ENCODE measurements at regions not wholly inside any gene's neighbourhood (a gene's known extent, or its start where the extent isn't known, plus 50 kb on each side); places are given as distances from the start of the nearest gene placed in this dataset.

DNA sequence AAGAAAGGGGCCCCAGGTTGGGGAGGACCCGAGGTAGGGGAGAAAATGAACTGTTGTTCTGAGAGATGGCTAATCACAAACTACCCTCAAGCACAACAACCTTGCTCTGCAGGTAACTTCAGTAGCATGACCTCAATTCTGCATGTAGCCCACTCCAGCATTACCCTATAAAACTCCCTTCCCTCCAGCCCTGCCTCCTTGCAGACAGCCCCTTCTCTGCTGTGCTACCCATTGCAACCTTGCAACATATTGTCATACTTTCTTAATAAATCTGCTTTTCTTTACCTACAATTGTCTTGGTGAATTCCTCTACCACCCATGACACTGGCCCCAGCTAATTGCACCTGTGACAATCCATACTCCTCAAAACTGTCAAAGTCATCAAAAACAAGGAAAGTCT lies 428.9 kb downstream of the MATN1 start:
- no peak for DNase-seq (ENCODE audit: low read depth)

DNA sequence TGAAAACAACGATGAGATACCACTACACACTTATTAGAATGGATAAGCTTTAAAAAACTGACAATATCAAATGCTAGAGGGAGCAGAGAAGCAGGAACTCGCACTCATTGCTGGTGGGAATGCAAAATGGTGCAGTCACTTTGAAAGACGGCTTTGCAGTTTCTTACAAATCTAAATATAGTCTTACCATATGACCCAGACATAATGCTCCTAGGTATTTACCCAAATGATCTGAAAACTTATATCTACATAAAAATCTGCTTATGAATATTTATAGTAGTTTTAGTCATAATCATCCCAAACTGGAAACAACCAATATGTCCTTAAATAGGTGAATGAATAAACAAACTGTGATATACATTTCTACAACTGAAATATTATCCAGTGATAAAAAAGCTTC lies 430.9 kb downstream of the MATN1 start:
- no peak for DNase-seq (ENCODE audit: low read depth)

DNA sequence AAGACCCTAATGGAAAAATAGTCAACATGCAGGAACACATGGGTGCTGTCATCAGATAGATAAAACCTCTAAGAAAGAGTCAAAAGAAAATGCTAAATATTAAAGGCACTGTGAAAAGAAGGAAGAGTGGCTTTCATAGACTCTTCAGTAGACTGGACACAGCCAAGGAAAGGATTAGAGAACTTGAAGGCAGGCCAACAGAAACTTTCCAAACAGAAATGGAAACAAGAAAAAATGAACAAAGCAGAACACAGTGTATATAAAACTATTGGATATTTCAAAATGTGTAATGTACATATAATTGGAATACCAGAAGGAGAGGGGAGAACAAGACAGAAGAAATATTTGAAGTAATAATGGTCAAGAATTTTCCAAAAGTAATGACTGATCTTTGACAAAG lies 431.9 kb downstream of the MATN1 start:
- no peak for DNase-seq (ENCODE audit: low read depth)

DNA sequence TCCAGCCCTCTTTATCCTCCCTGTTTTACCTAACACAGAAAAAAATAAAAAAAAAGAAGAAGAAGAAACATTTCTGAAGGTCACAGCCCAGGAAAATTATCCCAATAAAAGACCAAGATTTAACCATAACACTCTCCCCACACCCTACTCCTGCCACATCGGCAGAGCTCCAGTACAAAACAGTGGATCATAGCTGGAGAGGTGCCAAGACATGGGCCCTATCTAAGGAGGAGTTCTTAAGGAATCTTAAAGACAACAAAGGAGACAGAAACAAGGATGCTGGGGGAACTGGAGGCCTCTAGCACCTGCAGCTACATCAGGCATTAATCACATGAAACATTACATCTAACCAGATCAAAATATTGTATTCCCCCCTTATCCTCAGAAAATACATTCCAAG lies 432.8 kb downstream of the MATN1 start:
- DNase-seq (ENCODE audit: low read depth): peak; percentile 28

DNA sequence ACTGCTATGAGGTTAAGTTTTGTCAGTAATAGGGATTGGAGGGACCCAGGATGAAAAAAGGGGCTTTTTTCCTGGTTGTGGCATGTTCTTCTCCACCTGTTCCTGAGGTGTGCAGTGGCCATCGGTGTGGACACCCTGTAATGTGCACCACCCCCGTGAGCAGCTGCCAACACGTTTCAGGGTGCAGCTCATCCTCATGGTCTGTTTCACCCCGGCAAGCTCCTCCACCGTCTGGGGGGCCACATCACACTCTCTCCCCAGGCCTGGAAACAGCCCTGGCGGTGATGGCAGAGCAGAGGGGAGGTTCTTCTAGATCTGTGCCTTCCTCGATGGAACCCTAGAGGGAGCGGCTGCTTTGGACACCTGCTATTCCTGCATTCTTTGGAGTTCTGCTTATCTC lies 435.4 kb downstream of the MATN1 start:
- DNase-seq (ENCODE audit: low read depth): no peak

DNA sequence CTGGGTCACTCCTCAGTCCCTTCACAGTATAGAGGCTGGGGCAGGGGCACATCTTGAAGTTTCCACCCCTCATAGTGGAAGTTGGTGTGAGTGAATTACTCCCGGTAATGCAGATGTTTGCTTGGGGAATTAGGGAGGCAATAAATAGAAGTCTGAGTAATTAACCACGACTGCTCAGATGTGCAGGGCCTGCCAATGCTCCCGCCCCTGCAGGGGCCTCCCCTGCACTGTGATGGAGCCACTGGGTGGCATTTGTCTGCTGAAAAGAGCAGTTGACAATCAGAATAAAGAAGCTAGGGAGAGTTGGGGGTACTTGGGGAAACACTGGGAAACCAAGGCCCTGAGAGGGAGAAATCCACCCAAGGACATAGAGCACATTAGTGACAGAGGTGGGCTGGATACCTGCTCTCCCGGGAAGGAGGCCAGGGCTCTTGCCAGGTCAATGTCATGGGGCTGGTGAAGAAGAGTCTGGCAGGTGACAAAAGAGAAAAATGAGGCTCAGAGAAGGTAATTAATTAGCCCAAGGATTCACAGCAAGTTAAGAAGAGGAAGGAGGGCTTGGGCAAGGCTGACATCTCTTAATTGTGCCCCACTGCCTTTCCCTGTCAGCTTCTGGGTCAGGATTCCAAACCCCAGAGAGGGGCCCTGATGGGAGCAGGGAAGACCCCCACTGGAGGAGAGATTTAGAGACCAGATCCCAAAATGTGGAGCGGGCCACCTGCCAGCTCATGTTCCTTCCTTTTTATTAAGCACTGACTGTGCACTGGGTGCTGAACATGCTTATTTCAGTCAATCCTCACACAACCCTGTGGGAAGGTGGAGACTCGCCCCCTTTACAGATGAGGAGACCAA lies 436.2 kb downstream of the MATN1 start:
- peak; percentile 14 for DNase-seq (ENCODE audit: low read depth)

DNA sequence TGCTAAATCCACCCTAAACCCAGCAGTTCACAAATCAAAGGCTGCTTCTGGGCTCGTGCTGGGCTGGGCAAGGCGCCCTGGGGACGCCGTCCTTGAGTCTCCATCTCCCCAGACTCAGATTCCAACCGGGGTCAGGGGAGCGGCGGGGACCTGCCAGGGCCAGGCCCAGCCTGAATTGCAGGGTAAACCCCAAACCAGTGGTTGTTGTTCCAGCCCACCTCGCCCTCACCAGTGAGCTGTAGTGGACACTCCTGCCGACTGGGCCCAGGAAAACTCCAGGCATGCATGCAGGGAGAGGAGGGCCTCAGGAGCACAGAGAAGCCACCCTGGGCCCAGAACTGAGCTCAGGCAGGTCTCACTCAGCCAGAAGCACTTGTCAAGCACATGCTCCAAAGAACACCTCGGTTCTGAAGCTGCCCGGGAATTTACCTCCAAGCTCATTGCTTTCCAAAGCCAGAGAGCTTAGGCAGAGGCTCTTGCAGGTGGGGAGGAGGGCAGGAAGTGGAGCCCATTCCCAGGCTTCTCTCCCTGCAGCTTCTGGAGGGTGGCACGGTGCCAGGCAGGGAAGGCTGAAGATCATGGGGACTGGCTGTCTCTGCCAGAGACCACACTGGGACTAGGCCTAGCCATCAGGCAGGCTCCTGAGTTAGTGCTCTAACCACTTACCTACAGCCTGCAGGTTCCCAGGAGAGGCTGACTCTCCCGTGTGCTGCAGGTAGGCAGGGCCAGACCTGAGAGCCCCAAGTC lies 437.0 kb downstream of the MATN1 start:
- no peak for DNase-seq (ENCODE audit: low read depth)

DNA sequence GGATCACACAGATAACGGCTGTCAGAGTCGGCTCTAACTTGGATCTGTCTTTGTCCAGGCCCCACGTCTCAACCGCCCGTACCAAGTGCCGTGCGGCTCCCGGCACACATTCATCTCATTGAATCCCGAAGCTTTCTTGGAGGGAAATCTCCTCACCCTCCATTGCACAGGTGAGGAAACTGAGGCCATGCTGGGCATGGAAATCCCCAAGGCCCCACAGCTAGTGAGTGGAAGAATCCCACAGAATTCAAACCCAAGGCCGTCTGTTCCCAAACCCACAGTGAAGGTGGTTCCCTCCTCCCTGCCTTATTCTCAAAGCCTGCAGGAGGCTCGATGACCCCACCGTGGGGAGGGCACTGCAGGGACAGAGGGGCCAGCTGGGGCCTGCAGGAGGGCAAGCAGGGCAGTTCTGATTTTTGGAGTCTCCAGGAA lies 437.9 kb downstream of the MATN1 start:
- DNase-seq (ENCODE audit: low read depth): no peak

DNA sequence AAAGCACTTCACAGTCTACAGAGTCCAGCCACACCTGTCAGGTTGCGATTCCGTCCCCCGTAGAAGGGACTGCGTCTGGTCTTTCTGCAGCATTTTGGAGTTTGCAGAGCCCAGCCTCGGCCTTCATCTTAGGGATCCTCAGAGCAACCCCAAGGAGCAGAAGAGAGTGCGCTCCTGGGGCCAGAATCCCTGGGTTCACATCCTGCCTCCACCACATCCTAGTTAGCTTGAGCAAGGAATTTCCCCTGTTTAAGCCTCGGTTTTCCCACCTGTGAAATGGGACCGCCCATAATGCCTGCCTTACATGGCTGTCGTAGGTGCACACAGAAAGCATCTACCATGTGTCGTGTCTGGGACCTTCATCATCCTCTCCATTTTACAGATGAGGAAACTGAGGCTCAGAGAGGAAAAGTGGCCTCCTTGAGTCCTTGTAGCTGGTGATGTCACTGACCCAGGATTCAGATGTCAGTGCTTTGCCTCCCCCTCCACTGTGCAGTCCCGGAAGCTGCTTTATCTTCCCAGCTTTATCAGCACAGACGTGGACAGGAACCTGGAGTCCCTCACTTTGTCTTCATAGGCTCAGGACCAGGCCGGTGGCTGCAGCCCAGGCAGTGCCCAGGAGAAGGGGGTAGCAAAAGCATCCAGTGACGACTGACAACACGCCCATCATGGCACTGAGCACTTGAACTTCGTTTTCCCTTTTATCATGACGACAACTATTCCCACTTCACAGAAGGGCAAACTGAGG lies 438.5 kb downstream of the MATN1 start:
- DNase-seq (ENCODE audit: low read depth): no peak

DNA sequence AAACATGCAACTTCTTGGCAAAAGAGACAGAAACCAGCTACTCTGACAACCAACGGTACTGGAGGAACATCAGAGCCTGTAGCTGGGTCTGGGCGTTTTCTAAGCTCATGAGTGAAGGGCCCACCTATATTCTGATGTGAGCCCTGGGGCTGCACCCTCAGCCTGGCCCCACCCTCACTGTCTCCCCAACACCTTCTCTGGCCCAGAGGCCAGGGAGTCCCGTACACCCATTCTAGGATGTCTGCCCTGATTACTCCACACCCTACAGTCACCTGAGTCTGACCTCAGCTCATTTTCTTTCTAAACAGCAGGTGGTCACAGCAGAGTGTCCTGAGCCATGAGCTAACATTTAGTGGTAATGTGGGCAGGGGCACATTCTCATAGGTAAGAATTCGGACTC lies 439.2 kb downstream of the MATN1 start:
- DNase-seq (ENCODE audit: low read depth): no peak

DNA sequence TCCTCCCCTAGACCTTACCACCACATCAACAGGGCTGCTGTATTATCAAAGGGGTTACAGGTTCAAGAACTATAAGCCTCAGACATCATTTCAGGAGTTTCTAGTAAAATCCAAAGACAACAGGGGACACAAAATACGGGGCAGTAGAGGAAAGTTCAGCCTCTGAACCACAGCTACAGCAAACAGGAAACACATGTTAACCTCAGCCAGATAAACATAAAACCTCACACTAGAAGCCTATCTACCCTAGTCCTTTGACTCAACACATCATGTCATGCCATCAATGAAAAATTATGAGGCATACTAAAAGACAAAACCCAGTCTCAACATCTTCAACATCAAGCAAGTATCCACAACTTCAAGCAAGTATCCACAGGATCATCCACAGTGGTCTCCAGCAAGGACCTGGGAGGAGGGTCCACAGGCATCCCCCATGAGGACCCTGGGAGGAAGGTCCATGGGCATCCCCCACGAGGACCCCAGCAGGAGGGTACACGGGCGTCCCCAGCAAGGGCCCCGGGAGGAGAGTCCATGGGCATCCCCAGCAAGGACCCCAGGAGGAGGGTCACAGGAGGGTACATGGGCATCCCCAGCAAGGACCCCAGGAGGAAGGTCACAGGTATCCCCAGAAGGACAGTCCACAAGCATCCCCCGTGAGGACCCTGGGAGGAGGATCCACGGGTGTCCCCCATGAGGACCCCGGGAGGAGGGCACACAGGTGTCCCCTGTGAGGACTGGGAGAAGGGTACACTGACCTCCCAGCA lies 440.0 kb downstream of the MATN1 start:
- no peak for DNase-seq (ENCODE audit: low read depth)

DNA sequence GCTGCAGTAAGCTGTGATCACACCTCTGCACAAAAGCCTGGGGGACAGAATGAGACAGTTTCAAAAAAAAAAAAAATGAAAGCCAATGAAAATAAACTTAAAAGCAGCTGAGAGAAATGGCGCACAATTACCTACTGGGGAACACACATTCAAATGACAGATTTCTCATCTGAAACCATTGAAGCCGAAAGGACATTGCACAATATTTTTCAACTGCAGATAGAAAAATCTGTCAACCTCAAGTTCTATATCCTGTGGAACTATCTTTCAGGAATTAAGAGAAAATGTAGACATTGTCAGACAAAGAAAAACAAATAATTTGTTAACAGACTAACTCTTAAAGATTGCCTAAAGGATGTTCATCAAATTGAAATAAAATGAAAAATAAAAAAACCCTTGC lies 442.8 kb downstream of the MATN1 start:
- DNase-seq (ENCODE audit: low read depth): no peak

DNA sequence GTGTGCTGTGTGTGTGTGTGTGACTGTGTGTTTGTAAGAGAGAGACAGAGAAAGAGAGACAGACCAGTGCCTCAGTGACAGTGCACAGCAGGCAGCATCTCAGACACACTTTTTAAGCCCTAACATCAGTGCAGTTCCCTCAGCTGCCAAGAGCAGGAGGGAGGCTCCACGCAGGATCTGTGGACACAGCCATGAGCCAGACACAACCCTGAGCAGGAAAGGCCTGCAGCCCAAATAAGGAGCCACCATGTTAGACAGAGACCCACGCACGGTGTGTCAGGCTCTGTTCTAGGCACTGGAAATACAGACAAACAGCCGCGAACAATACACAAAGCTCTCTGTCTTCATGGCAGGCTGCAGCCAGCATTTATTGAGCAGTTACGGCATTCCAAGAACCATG lies 445.5 kb downstream of the MATN1 start:
- DNase-seq (ENCODE audit: low read depth): no peak

DNA sequence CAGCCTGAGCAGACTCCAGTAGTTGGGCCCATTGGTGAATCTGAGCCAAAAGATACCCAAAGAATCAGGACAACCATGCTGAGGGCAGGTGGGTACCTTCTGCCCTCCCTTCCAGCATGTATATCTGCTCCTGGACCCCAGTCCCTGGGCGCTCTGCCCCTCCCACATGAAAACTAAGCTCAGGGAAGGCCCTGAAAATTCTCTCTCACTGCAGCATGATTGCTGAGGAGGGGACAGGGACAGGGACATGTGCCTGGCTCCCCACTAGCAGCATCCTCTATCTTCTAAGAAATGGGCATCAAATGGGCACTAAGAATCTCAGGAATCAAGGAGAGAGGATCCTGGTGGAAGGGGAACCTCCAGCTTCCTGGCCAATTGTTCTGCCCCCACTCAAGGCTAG lies 446.0 kb downstream of the MATN1 start:
- DNase-seq (ENCODE audit: low read depth): no peak

DNA sequence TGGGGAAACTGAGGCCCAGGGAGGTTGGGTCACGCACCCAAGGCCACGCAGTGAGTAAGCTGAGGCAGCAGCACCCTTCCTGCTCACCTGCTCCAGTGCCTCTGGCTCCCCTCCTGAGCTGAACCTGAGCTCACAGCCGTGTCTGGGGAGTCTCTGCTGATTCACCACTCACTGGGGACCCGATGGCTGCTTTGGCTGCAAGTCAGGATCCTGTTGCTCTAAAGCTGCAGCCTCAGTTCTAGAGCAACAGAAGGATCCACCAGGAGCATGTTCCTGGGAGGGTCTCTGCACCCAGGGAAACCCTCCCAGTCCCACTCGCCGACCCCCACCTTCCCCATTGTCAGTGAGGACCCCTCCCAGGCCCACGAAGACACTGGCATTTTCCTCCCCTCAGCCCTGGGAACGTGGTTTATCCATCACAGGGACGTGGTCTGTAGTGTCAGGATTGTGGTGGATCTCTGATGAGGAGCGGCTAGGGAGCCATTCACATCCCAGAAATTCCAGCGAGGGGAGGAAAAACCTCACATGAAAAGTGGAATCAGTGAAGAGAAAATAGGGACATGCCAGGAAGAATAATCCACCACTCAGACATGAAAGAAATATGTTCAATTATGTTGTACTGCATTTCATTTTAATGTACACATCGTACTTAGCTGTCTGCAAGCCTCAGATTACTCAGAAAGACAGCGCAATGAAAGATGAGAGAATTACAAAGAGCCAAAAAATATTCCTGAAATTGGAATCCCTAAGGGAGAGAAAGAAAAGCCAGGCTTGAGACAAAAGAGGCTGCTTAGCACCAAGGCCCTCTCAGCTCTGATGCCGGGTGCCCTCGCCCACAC lies 447.2 kb downstream of the MATN1 start:
- no peak for DNase-seq (ENCODE audit: low read depth)

DNA sequence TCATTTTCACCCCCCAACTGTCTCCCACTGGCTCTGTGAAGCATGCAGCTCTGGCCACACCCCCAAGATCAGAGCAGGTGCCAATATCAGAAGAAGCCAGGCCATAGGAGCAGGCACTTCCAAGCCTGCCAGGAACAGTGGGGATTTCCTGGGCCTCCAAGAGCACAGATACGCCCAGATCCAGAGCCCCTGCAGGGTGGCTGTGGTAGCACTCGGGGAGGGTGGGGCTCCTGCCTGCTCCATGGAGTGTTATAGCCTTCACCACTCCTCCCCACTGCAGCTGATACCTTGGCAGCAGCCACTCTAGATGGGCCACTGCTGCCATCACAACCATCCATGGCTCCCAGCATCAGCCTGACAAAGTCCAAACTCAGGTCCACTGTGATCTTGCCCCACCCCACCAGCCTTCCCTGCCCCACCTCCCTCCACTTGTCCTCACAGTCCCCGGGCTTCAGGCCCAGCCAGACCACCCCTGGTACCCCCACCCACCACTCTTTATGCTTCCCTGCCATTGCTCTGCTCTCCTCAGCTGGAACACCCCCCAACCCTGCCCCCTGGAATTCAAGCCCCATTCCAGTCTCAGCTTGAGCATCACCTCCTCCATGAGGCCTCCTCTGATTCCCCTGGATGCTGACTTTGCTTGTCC lies 448.3 kb downstream of the MATN1 start:
- no peak for DNase-seq (ENCODE audit: low read depth)

DNA sequence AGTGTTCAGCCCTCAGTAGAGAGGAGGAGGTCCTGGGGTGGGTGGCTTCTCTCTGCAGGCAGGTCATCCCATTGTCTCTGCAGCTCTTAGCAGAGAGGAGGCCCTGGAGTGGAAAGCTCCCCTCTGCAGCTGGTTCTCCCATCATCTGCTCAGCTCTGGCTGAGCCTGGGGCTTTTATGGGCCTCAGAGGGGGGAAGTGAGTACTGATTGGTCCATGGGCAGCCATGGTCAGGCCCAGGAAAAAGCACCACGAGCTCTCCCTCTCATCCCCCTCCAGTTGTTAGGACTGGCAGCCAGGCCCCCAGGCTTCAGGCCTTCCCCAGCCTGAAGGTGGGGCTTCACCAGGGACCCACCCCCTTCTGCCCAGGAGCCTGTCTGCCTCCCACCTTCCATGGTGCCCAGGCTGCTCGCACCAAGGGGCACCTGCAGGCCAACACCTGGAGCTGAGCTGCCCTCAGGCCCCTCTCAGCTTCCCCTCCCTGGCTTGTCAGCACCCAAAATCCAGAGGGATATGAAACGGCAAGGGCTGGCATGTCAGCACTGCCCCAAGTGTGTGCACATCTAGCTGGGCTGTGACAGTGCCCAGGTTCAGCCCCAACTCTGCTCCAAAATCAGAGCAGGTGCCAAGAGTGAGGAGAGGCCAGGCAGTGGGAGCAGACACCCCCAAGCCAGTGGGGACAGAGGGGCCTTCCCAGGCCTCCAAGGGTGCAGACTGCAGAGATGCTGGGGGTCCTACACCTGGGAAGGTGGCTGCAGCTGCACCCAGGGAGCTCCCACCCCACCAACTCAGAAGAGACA lies 449.0 kb downstream of the MATN1 start:
- no peak for DNase-seq (ENCODE audit: low read depth)

DNA sequence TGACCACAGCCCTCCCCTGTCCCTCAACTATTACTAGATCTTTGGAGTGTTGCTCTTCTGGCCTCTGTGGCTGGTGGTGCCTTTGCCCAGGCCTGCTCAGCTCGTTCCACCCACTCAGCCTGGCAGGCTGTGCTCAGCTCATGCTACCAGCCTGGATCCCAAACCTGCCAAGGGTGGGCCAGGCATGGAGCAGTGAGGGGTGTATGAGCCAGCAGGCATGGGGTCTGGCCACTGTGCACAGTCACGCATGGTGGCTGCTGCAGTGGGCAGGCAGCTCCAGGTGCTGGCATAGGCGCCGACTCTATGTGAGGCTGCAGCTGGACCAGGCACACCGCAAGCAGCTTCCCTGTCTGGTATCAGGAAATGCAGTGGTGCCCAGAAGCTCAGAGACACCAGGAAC lies 449.9 kb downstream of the MATN1 start:
- no peak for DNase-seq (ENCODE audit: low read depth)

DNA sequence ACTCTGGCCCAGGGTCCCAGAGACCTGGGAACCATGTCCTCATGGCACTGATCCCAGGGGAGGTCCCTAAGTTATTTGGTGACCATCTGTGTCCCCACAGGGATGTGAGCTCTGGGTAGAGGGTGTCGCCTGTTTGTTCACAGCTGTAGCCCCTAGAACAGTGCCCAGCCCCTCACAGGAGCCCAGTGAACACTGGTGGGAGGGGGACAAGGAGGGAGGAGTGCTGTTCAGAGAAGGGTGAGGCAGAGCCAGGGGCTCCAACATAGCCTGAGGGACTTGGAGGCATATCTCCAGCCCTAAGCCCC lies 450.4 kb downstream of the MATN1 start:
- DNase-seq (ENCODE audit: low read depth): no peak
